T-helper 1 cell treated with Interleukin-12 subunit alpha and Interleukin-12 subunit beta and Interleukin-4 antibody, amounts not matched to agents 30 μg/mL and 1 μg/mL, for 36 hours (primary cell): ENCODE measurements at regions not wholly inside any gene's neighbourhood (a gene's known extent, or its start where the extent isn't known, plus 50 kb on each side); places are given as distances from the start of the nearest gene placed in this dataset.
"Not testable (repeated sequence)": the region's sequence is repeated elsewhere in the genome, so short reads cannot be mapped to it uniquely, and the experiment has no call there.

Experiments
- H3K27ac Mint-ChIP-seq: one replicate; pipeline ENCODE4 v1.8.0; 2021; ENCODE audit warnings: mild to moderate bottlenecking, mixed read lengths
- H3K27me3 Mint-ChIP-seq: one replicate; pipeline ENCODE4 v1.8.0; 2021; ENCODE audit warnings: low read depth, mixed read lengths
- H3K36me3 Mint-ChIP-seq: one replicate; pipeline ENCODE4 v1.8.0; 2021; ENCODE audit warnings: low read depth, mixed read lengths
- H3K4me1 Mint-ChIP-seq: one replicate; pipeline ENCODE4 v1.8.0; 2021; ENCODE audit warnings: low read depth, mixed read lengths
- H3K4me3 Mint-ChIP-seq: one replicate; pipeline ENCODE4 v1.8.0; 2021; ENCODE audit warnings: mild to moderate bottlenecking, moderate library complexity, mixed read lengths
- H3K9me3 Mint-ChIP-seq: one replicate; pipeline ENCODE4 v1.8.0; 2021; ENCODE audit warnings: mixed read lengths

DNA sequence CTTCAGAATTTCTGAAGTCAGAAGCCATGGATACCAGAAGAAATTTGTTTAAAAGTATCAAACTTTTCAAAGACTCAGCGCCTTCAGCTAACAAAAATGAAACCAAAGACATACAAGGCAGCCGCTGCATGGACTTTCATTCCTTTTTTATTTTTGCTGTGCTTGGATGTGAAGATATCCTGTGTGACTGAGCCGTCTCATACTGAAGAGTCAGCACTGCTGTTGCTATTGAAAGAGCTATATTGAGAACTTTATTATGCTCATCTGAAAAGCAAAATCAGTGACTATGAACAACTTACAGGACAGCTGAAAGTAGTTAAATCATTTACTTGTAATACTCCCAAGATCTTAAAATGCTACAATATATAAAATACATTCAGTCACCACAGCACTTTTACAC is 809.2 kb downstream of the NXPH1 start:
- Mint-ChIP-seq H3K36me3 (no peaks in the 10 kb centered on the region), H3K27me3 (no peaks in the 10 kb centered on the region), H3K9me3 (peaks cover 28% of the 10 kb centered on the region), H3K4me3 (no peak overlapping the region), H3K27ac (no peak overlapping the region), H3K4me1 (no peaks in the 10 kb centered on the region)

DNA sequence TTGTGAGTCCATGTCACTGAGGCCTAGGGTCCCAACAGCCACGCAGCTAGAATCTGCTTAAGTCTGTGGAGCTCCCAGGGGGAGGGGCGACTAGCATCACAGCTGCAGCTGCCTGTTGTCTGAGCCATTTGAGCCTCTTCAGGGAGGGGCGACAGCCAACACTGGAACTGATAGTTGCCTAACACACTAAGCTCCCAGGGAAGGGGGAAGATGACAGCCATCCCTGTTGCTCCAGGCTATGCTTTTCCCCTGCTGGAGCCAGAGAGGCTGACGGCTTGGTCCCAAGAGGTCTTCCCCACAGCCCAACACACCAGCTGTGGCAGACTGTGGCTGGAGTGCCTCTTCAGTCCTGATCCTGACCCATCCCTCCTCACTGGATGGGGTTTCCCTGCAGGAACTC is 817.5 kb downstream of the NXPH1 start:
- H3K9me3 Mint-ChIP-seq = peaks cover 53% of the 10 kb centered on the region

DNA sequence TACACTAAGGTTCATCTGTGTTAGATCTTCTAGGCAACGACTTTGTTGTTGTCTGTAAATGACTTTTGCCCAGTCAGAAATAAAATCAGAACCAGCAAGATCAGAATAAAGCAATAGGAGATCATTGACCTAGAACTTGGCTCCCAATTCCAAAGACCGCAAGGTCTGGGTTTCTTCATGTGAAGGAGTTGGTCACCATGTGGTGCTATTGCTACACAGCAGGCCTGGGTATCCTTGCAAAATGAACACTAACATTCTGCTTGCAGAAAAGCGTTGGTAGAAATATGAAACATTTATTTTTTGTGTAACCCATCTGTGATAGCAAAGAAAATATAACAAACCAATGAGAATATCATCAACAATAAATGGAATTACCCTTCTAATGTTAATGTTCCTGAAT is 831.0 kb downstream of the NXPH1 start:
- no peak overlapping the region for H3K27ac Mint-ChIP-seq
- H3K9me3 Mint-ChIP-seq = peaks cover 29% of the 10 kb centered on the region
- H3K27me3 Mint-ChIP-seq = no peaks in the 10 kb centered on the region
- no peak overlapping the region for H3K4me3 Mint-ChIP-seq
- no peaks in the 10 kb centered on the region for H3K36me3 Mint-ChIP-seq
- H3K4me1 Mint-ChIP-seq = no peaks in the 10 kb centered on the region

More for the DNA sequence above, 817.5 kb downstream of the NXPH1 start:
- no peak overlapping the region for H3K4me3 Mint-ChIP-seq
- H3K36me3 Mint-ChIP-seq = no peaks in the 10 kb centered on the region
- H3K27ac Mint-ChIP-seq = no peak overlapping the region
- no peaks in the 10 kb centered on the region for H3K4me1 Mint-ChIP-seq
- H3K27me3 Mint-ChIP-seq = no peaks in the 10 kb centered on the region

DNA sequence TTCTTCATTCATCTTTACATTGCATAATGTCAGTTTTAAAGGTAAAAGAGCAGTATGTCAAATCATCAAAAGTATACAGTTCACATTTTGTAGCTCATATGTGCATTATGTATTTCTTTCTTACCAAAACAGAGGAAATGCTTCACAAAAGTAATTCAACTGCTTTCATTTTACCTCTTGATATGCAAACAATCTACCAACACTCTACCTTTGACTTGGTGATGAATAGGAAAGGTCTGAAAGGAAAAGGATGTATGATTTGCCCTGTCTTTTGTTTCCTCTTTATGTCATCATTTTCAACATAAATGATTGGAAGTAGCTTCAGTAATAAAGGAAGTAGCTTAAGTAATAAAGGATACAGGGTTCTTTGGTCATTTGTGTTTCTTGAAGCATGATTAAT is 846.7 kb downstream of the NXPH1 start:
- Mint-ChIP-seq H3K4me3 (no peak overlapping the region), H3K27me3 (no peaks in the 10 kb centered on the region), H3K27ac (no peak overlapping the region), H3K4me1 (no peaks in the 10 kb centered on the region), H3K9me3 (peaks cover 7% of the 10 kb centered on the region), H3K36me3 (no peaks in the 10 kb centered on the region)

GRCh38 chr7:9283246-9283645 is 849.8 kb downstream of the NXPH1 start:
- H3K4me1 Mint-ChIP-seq = no peaks in the 10 kb centered on the region
- H3K27ac Mint-ChIP-seq = no peak overlapping the region
- H3K9me3 Mint-ChIP-seq = peaks cover 8% of the 10 kb centered on the region
- H3K4me3 Mint-ChIP-seq = no peak overlapping the region
- H3K36me3 Mint-ChIP-seq = no peaks in the 10 kb centered on the region
- H3K27me3 Mint-ChIP-seq = no peaks in the 10 kb centered on the region

DNA sequence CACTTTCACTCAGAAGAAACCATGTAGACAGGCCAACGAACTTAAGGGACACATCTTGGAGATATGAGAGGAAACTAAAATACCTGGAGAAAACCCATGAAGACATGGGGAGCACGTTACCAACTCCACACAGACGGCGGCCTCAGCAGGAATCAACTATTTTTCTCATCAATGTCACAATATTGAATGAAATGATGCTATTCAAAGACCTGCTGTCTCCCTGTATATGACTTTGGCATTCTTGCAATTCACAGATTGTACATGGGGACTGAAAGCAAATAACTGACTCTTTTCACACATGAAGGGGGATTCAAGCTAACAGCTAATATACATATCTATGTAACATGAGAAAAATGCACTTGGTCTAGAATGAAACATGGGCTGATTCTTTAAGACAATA is 869.0 kb downstream of the NXPH1 start:
- Mint-ChIP-seq H3K9me3 (no peaks in the 10 kb centered on the region), H3K27ac (no peak overlapping the region), H3K36me3 (no peaks in the 10 kb centered on the region), H3K4me1 (no peaks in the 10 kb centered on the region), H3K4me3 (no peak overlapping the region), H3K27me3 (no peaks in the 10 kb centered on the region)

DNA sequence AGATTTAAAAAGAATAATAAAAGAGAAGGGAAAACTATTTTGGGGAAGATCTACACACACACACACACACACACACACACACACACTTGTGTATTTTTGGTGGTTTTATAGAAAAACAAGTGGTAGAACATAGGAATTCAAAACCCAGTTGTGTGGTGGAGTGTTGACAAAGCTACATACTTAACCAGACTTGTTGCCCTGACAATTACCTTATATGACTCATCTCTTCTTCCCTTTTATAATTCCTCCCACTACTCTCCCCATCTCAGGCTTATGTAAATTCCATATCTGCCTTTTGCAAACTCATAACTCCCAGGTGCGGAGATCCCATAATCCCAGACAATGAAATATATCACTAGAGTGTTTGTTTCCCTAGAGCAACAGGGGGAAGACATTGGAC is 873.7 kb downstream of the NXPH1 start:
- no peaks in the 10 kb centered on the region for H3K27me3 Mint-ChIP-seq
- H3K27ac Mint-ChIP-seq = no peak overlapping the region
- H3K9me3 Mint-ChIP-seq = peaks cover under 1% of the 10 kb centered on the region
- H3K4me3 Mint-ChIP-seq = no peak overlapping the region
- H3K36me3 Mint-ChIP-seq = no peaks in the 10 kb centered on the region
- no peaks in the 10 kb centered on the region for H3K4me1 Mint-ChIP-seq

DNA sequence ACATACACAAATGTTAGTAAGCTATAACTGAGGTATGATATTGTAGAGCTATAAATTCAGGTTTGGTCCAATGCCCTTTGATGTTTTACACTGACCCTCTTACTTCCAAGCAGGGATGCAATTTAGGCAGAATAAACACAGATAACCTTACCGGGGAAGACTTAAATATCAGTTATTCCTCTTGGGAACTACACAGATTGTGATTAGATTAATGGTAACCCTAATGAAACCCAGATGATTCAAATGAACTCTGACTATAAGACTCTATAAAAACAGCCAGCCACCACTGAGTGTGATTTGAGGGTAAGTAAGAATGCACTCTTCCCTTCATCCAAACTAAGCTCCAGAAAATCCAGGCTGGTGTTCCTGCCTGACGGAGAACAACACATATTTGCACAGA is 891.1 kb downstream of the NXPH1 start:
- H3K9me3 Mint-ChIP-seq = peaks cover 9% of the 10 kb centered on the region
- no peaks in the 10 kb centered on the region for H3K36me3 Mint-ChIP-seq
- no peaks in the 10 kb centered on the region for H3K4me1 Mint-ChIP-seq

DNA sequence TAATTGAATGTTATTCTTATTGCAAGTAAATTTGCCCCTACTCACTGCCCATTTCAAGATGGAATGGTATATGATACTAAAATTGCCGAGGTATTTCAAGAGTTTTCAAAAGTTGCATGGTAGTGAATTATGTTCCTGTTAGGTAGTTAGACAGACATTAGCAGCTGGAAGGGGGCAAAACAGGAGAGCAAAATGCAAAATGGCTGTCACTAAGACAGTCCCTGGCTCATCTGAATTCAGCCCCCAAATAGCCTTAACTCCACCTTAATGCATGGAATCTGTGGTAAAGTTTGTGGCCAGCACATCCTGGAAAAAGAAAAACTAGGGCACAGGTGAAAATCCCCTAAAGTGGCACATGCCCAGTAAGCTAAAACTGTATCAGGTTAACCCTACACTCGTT is 894.9 kb downstream of the NXPH1 start:
- no peaks in the 10 kb centered on the region for H3K36me3 Mint-ChIP-seq
- H3K4me1 Mint-ChIP-seq = no peaks in the 10 kb centered on the region
- no peak overlapping the region for H3K4me3 Mint-ChIP-seq
- H3K27me3 Mint-ChIP-seq = no peaks in the 10 kb centered on the region
- H3K9me3 Mint-ChIP-seq = no peaks in the 10 kb centered on the region
- no peak overlapping the region for H3K27ac Mint-ChIP-seq

More for the DNA sequence above, 891.1 kb downstream of the NXPH1 start:
- no peak overlapping the region for H3K4me3 Mint-ChIP-seq
- H3K27ac Mint-ChIP-seq = no peak overlapping the region
- H3K27me3 Mint-ChIP-seq = no peaks in the 10 kb centered on the region

GRCh38 chr7:9349625-9350024 is 916.2 kb downstream of the NXPH1 start:
- Mint-ChIP-seq H3K4me1 (no peaks in the 10 kb centered on the region), H3K36me3 (no peaks in the 10 kb centered on the region), H3K4me3 (no peak overlapping the region), H3K27me3 (no peaks in the 10 kb centered on the region), H3K27ac (no peak overlapping the region), H3K9me3 (peaks cover 15% of the 10 kb centered on the region)

- no peaks in the 10 kb centered on the region for H3K36me3 Mint-ChIP-seq
- H3K9me3 Mint-ChIP-seq = peaks cover 35% of the 10 kb centered on the region
- H3K27me3 Mint-ChIP-seq = no peaks in the 10 kb centered on the region
Observed at GRCh38 chr7:9391221-9391620, 957.8 kb downstream of the NXPH1 start.

DNA sequence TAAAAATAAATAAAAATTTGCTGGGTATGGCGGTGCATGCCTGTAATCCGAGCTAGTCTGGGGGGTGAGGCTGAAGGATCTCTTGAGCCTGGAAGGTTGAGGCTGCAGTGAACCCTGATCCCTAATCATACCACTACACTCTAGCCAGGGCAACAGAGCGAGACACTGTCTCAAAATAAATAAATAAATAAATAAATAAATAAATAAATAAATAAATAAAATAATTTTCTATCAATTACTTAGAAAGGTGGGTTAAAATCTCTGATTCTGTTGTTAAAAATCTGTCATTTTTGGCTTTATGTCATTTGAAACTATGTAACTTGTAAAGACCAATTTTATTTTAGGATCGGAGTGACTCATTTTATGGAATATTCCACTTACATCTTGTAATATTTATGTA is 958.6 kb downstream of the NXPH1 start:
- no peaks in the 10 kb centered on the region for H3K27me3 Mint-ChIP-seq
- H3K36me3 Mint-ChIP-seq = no peaks in the 10 kb centered on the region
- no peak overlapping the region for H3K4me3 Mint-ChIP-seq
- H3K4me1 Mint-ChIP-seq = no peaks in the 10 kb centered on the region
- H3K9me3 Mint-ChIP-seq = peaks cover 31% of the 10 kb centered on the region
- H3K27ac Mint-ChIP-seq = no peak overlapping the region

More at GRCh38 chr7:9391221-9391620, 957.8 kb downstream of the NXPH1 start:
- H3K4me1 Mint-ChIP-seq = no peaks in the 10 kb centered on the region
- H3K27ac Mint-ChIP-seq = no peak overlapping the region
- H3K4me3 Mint-ChIP-seq = no peak overlapping the region

DNA sequence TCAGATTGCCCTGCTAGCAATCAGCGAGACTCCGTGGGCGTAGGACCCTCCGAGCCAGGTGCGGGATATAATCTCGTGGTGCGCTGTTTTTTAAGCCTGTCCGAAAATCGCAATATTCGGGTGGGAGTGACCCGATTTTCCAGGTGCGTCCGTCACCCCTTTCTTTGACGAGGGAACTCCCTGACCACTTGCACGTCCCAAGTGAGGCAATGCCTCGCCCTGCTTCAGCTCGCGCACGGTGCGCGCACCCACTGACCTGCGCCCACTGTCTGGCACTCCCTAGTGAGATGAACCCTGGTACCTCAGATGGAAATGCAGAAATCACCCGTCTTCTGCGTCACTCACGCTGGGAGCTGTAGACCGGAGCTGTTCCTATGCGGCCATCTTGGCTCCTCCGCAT is 971.0 kb downstream of the NXPH1 start:
- H3K4me3 Mint-ChIP-seq, H3K9me3 Mint-ChIP-seq, H3K36me3 Mint-ChIP-seq, H3K27me3 Mint-ChIP-seq, H3K27ac Mint-ChIP-seq, H3K4me1 Mint-ChIP-seq: not testable (repeated sequence)

GRCh38 chr7:9407816-9408215 is 974.4 kb downstream of the NXPH1 start:
- Mint-ChIP-seq H3K9me3 (peaks cover 4% of the 10 kb centered on the region), H3K27ac (no peak overlapping the region), H3K27me3 (no peaks in the 10 kb centered on the region), H3K4me3 (no peak overlapping the region), H3K4me1 (no peaks in the 10 kb centered on the region), H3K36me3 (no peaks in the 10 kb centered on the region)

- no peaks in the 10 kb centered on the region for H3K36me3 Mint-ChIP-seq
- peaks cover 13% of the 10 kb centered on the region for H3K9me3 Mint-ChIP-seq
- no peaks in the 10 kb centered on the region for H3K4me1 Mint-ChIP-seq
- H3K4me3 Mint-ChIP-seq = no peak overlapping the region
- no peak overlapping the region for H3K27ac Mint-ChIP-seq
- no peaks in the 10 kb centered on the region for H3K27me3 Mint-ChIP-seq
Observed at GRCh38 chr7:9453521-9453920, 1020.1 kb downstream of the NXPH1 start.

DNA sequence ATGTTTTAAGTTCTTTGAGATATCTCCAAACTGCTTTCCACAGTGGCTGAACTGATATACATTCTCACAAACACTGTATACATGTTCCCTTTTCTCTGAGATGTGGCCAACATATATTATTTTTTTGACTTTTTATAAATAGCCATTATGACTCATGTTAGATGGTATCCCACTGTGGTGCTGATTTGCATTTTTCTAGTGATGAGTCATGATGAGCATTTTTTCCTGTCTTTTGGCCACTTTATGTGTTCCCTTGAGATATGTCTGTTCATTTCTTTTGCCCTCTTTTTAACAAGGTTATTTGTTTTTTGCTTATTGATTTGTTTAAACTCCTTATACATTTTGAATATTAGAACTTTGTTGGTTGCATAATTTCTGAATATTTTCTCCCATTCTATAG is 1055.1 kb downstream of the NXPH1 start:
- no peaks in the 10 kb centered on the region for H3K27me3 Mint-ChIP-seq
- peaks cover 25% of the 10 kb centered on the region for H3K9me3 Mint-ChIP-seq
- no peaks in the 10 kb centered on the region for H3K4me1 Mint-ChIP-seq
- no peak overlapping the region for H3K27ac Mint-ChIP-seq
- no peak overlapping the region for H3K4me3 Mint-ChIP-seq
- no peaks in the 10 kb centered on the region for H3K36me3 Mint-ChIP-seq
